ENCODE measurements at regions not wholly inside any gene's neighbourhood (a gene's known extent, or its start where the extent isn't known, plus 50 kb on each side); places are given as distances from the start of the nearest gene placed in this dataset.
A peak's percentile ranks its signal among the peaks of the same experiment; 100 is the strongest.

DNA sequence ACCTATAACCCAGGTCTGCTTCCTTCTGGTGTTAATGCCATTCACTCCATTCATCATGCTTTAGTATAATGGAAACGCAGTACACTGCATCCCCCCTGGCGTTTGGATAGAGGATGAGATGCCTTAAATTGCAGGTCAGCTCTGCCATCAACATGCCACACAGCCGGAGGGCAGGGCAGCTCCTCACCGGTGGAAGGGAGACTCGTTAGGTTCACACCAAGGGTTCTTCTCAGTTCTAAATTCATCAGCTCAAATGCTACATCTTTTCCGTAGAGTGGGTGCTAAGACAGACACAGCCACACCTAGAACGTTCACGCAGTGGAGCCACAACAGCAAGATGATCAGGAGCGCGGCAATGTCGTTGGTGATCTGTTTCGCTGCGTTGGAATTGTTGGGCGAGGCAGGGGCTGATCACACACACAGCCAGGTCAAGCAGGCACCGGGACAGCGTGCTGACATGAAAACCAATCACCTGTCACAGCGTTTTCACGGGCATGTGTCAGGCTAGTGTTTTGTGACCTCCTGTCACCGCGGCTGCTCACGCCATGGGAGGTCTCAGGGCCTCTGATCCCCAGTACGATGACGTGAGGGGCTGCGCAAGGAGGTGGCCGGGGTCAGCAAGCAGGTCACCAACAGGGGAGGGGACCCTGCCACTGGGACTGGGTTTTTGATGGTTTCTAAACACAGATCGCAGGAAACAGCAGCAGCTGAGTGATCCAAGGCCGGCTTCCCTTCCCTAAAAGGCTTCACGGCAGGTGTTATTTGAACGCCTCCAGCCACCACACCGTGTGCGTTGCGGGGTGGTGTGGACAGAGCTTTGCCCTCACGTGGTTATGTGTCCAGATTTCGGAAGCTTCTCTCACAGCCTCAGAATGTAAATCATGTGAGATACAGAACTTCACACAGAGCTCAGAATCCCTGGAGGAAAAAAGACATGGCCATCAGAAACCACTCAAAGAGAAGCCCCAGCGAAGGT is 94.3 kb upstream of the IRS2 start:
- no peak for DNase-seq

DNA sequence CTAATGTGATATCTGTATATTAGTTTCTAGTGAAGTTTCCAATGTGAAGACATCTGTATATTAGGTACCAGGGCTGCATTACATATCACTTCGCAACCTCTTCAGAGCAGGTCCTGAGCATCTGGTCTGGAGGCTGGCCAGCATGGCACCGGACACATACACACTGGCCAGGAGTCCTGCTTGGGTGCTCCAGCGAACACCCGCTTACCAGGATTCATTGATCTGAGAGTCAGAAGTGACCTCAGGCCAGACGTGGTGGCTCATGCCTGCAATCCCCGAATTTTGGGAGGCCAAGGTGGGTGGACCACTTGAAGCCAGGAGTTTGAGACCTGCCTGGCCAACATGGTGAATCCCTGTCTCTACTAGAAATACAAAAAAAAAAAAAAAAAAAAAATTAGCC is 93.0 kb upstream of the IRS2 start:
- no peak for DNase-seq

DNA sequence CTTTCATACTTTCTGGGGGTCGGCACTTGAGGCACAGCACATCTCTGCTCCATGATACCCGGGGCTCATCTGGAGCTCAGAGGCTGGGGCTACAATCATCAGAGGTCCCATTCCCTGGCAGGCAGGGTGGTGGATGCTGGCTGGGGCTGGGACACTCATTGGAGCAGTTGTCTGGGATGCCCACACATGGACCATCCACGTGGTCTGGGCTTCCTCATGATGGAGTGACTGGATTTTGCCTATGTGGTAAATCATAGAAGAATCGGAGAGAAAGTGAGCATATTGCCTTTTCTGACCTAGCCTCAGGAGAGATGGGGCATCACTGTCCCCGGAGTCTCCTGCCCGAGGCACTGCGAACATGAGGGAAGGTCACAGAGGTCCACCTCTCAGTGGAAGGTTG is 91.4 kb upstream of the IRS2 start:
- no peak for DNase-seq

GRCh38 chr13:109875746-109876145 is 89.4 kb upstream of the IRS2 start:
- no peak for DNase-seq

DNA sequence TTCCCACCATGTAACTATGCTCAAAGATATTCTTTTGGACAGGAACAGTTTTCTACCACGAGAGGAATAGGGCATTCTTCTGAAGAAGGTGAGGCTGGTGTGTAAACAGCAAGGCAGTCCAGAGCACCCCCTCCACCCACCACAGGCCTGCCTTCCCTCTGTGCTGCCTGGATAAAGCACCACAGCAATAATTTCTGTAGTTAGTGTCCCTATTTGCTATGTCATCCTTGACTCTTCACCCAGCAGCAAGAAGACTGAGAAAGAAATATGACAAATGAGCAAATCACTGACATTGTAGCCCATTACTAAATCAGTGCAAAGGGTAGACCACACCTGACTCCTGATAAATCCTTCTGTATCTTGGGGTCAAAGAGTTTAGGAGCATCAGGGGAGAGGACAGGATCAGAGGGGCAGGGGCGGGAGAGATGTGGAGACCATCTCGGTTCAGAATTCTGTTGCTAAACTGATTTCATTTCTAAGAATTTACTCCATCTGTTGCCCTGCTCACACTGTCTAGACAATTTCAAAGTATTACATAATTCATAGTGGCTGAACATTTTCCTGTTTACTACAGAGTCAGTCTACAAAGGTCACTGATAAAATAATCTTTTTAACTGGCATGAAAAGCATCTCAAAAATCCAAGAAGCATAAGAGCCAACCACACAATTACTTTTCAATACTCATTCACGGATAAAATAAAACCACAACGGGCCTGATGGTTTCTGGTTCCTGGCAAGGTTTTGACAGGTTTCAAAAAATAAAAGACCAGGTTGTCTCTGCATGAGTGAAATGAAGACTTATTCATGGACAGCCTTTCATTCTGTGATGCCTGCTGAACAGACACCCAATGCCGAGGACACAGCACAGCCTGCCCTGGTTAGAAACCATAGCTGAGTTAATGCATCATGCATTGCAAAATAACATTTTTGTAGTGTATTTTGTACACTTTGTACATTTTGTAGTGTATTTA is 88.4 kb upstream of the IRS2 start:
- peak; percentile 88 for DNase-seq

- no peak for DNase-seq
Measured at GRCh38 chr13:109873351-109874123, 87.2 kb upstream of the IRS2 start.

- DNase-seq = no peak
Measured at GRCh38 chr13:109872864-109873263, 86.5 kb upstream of the IRS2 start.

GRCh38 chr13:109870696-109871370 is 84.5 kb upstream of the IRS2 start:
- DNase-seq = peak; percentile 65

GRCh38 chr13:109870274-109870673 is 83.9 kb upstream of the IRS2 start:
- DNase-seq = no peak

DNA sequence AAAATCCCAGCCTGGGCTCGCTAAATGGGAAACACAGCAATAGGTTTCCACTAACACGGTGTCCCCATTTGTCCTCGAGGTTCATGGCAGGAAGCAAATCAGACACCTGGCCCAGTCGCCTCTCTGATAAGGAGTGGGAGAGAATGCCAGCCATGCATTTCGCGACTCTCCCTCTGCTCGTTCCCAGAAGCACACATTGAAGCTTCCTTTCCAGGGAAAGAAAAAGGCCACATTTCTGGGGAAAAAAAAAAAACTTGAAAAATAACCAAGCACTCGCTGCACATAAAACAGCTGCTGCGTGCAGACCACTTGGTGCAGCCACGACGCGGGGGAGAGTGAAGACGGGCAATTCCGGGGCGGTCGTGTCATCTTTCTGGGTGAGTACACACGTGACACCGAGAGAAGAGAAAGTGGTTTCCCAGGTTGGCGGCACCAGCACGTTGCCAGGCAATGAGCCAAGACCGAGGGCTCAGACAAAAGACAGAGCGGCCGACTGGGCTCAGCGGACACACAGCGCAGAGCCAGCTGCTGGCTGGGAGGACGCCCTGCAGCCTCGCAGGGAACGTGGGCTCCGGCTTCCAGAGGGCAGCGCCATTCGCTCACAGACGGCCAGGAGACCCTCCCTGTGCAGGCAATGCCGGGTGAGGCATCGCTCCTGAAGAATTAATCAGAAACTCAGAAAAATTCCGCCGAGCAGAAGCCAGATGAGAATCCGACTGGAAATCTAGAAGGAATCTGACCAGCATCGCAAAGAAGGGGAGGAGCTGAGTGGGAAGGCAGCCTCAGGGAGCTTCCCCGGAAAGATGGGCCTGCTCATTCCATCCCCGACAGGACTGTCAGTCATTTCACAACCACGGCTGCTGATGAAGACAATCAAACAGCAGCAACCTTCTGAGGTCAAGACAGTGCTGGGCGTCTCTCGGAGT is 83.2 kb upstream of the IRS2 start:
- peak; percentile 80 for DNase-seq

- no peak for DNase-seq
Measured at GRCh38 chr13:109868578-109869311, 82.4 kb upstream of the IRS2 start.

- peak; percentile 24 for DNase-seq
Measured at GRCh38 chr13:109867766-109868165, 81.4 kb upstream of the IRS2 start.

GRCh38 chr13:109862627-109863026 is 76.2 kb upstream of the IRS2 start:
- DNase-seq = peak; percentile 31

GRCh38 chr13:109859898-109860297 is 73.5 kb upstream of the IRS2 start:
- no peak for DNase-seq

GRCh38 chr13:109859216-109859835 is 72.9 kb upstream of the IRS2 start:
- no peak for DNase-seq

DNA sequence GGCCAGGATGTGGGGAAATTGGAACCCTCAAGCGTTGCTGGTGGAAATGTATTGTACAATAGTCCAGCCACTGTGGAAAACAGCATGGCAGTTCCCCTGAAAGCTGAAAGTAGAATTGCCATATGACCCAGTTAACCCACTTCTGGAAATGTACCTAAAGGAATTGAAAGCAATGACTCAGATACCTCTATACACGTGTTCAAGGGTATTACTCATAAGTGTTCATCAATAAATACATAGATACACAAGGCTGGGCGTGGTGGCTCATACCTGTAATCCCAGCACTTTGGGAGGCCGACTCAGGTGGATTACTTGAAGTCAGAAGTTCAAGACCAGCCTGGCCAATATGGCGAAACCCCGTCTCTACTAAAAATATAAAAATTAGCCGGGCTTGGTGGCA is 71.9 kb upstream of the IRS2 start:
- DNase-seq = no peak

- no peak for DNase-seq
Measured at GRCh38 chr13:109857803-109858202, 71.4 kb upstream of the IRS2 start.

DNA sequence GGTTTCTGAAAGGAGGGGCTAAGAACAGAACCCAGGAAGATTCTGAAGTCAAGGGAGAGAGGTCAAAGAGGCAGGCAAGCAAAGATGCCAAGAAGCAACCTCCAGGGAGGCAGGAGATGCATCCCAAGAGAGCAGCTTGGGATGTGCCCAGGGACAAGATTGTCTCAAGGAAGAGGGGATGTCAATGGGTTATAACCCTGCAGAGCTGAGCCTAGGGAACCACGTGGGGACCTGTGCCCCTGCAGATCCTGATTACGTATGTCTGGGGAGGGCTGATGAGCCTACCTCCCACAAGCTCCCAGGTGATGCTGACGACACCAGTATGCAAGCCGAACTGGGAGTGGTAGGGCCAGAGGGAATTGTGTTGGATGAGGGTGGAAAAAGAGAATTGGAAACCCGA is 70.9 kb upstream of the IRS2 start:
- no peak for DNase-seq

DNA sequence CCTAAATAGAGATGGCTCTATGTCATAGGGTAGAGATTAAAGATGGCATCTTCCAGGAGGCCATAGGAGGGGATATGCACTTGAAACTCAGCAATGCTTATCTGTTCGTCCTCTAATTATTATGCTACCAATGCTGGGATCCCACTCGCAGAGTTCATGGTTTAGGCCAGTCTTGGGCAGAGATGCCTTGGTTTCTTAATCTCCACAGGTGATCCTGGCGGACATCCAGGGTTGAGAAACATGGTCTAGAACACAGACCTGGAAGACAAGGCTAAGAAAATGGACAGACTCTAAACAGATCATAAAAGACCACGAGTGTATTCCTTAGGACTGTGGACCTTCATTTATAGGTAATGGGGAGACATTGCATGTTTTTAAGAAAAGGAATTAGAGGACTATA is 70.0 kb upstream of the IRS2 start:
- DNase-seq = no peak

GRCh38 chr13:109853153-109853552 is 66.8 kb upstream of the IRS2 start:
- DNase-seq = no peak

Measured in fibroblast of skin of abdomen (primary cell).